Osteocyte (in vitro differentiated cells): ENCODE measurements at regions not wholly inside any gene's neighbourhood (a gene's known extent, or its start where the extent isn't known, plus 50 kb on each side); places are given as distances from the start of the nearest gene placed in this dataset.
A peak's percentile ranks its signal among the peaks of the same experiment; 100 is the strongest.

Experiments used
- DNase-seq: peaks from one replicate; pipeline ENCODE4 v3.0.0; 2021; ENCODE audit warnings: mixed read lengths; ENCODE audit not compliant: unreplicated experiment; ENCODE audit errors: extremely low spot score
- H3K27ac Mint-ChIP-seq: one replicate; pipeline ENCODE4 v1.8.0; 2021; ENCODE audit warnings: mild to moderate bottlenecking, mixed read lengths; ENCODE audit not compliant: unreplicated experiment
- H3K27me3 Mint-ChIP-seq: one replicate; pipeline ENCODE4 v1.8.0; 2021; ENCODE audit warnings: mixed read lengths; ENCODE audit not compliant: unreplicated experiment
- H3K36me3 Mint-ChIP-seq: one replicate; pipeline ENCODE4 v1.8.0; 2021; ENCODE audit warnings: mixed read lengths; ENCODE audit not compliant: unreplicated experiment
- H3K4me1 Mint-ChIP-seq: one replicate; pipeline ENCODE4 v1.8.0; 2021; ENCODE audit warnings: mixed read lengths; ENCODE audit not compliant: unreplicated experiment
- H3K4me3 Mint-ChIP-seq: one replicate; pipeline ENCODE4 v1.8.0; 2021; ENCODE audit warnings: mild to moderate bottlenecking, moderate library complexity, mixed read lengths; ENCODE audit not compliant: unreplicated experiment
- H3K9me3 Mint-ChIP-seq: one replicate; pipeline ENCODE4 v1.8.0; 2021; ENCODE audit warnings: mixed read lengths; ENCODE audit not compliant: unreplicated experiment
- TF ChIP-seq, protein P1 (sequence below): fragments of 200-600 bp; sonication (generic); IDR thresholded peaks from 2 replicates; pipeline ENCODE4 v1.5.0; 2021; ENCODE audit warnings: antibody characterized with exemption, mild to moderate bottlenecking, moderate library complexity

DNA sequence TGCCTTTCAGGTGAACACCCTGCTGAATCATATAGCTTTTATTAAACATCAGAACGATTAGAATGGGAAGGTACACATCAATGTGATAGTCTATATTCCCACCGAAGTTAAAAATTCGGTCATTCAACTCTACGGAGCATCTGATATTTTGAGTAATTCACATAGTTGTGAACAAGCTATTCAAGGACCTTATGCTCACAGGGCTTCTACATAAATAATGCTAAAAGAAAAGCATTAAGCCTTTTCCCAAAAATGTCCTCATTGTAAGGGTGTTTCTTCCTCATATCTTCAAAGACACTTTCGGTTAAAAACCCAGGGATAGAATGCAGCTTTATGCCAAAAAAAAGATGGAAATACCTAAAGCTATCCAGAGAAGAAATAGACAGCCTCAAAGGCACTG, 79.7 kb upstream of the EDNRA start:
- H3K4me1 Mint-ChIP-seq = peaks cover 2% of the 10 kb centered on the region
- TF ChIP-seq, protein P1, sequence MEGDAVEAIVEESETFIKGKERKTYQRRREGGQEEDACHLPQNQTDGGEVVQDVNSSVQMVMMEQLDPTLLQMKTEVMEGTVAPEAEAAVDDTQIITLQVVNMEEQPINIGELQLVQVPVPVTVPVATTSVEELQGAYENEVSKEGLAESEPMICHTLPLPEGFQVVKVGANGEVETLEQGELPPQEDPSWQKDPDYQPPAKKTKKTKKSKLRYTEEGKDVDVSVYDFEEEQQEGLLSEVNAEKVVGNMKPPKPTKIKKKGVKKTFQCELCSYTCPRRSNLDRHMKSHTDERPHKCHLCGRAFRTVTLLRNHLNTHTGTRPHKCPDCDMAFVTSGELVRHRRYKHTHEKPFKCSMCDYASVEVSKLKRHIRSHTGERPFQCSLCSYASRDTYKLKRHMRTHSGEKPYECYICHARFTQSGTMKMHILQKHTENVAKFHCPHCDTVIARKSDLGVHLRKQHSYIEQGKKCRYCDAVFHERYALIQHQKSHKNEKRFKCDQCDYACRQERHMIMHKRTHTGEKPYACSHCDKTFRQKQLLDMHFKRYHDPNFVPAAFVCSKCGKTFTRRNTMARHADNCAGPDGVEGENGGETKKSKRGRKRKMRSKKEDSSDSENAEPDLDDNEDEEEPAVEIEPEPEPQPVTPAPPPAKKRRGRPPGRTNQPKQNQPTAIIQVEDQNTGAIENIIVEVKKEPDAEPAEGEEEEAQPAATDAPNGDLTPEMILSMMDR = no peak
- H3K4me3 Mint-ChIP-seq = no peak overlapping the region
- H3K36me3 Mint-ChIP-seq = peaks cover 4% of the 10 kb centered on the region
- H3K27ac Mint-ChIP-seq = no peak overlapping the region
- no peaks in the 10 kb centered on the region for H3K27me3 Mint-ChIP-seq
- peaks cover 10% of the 10 kb centered on the region for H3K9me3 Mint-ChIP-seq
- no peak for DNase-seq

DNA sequence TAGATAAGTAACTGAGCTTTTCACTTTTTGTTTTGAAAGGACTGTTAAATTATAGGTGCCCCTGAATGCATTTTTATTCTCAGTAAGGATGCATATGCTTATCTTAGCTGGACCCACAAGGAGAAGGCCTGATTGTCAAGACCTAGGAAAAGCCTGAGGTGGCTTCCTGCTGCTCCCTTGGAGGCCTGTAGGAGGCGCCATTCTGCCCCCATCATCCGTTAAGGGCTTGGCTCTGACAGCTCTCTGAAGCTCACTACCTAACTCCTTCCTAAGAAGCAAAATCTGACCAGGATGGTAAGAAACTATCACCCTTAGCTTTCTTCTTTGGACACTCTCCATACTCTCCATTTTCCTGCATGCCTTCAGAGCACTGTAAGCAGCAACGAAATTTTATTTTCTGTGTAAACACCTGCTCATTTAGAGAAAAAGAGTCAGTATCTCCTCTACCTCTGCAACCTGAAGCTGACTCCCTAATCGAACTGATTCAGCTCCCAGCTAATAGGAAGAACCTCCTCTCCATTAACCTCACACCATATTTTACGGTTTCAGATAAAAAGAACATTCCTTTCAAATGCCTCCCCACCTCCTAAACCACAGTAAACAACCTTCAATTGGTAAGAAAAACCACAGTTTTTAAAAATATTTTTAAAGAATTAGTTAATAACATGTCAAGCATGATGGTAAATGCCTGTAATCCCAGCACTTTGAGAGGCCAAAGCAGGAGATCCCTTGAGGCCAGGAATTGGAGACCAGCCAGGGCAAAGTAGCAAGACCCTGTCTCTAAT, 73.4 kb upstream of the EDNRA start:
- DNase-seq = no peak
- TF ChIP-seq, protein P1 = peak; percentile 58
- peaks cover 1% of the 10 kb centered on the region for H3K36me3 Mint-ChIP-seq
- H3K9me3 Mint-ChIP-seq = peaks cover 4% of the 10 kb centered on the region
- no peak overlapping the region for H3K4me3 Mint-ChIP-seq
- H3K27ac Mint-ChIP-seq = peak overlapping the region; percentile 74
- H3K4me1 Mint-ChIP-seq = peaks cover 29% of the 10 kb centered on the region
- H3K27me3 Mint-ChIP-seq = no peaks in the 10 kb centered on the region

DNA sequence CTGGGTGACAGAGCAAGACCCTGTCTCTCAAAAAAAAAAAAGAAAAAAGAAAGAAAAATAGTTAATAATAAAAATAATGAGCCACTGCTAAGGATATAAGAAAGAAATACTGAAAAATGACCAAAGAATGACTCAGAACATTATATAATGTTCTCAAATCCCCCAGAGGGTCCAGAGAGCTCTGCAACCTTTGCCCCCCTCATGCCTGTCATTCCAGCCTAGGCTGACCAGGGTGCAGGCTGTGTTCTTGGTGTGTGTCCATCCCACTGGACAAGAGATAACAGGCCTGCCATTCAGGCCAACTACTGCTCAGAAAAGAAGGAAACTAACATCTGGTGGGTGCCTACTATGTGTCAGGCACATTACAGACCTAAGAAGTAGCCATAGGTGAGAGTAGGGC, 72.7 kb upstream of the EDNRA start:
- Mint-ChIP-seq H3K27ac (peak overlapping the region; percentile 74), H3K9me3 (peaks cover 4% of the 10 kb centered on the region), H3K27me3 (no peaks in the 10 kb centered on the region), H3K4me1 (peaks cover 29% of the 10 kb centered on the region), H3K4me3 (no peak overlapping the region), H3K36me3 (peaks cover 1% of the 10 kb centered on the region)
- TF ChIP-seq, protein P1 = no peak
- DNase-seq = no peak

DNA sequence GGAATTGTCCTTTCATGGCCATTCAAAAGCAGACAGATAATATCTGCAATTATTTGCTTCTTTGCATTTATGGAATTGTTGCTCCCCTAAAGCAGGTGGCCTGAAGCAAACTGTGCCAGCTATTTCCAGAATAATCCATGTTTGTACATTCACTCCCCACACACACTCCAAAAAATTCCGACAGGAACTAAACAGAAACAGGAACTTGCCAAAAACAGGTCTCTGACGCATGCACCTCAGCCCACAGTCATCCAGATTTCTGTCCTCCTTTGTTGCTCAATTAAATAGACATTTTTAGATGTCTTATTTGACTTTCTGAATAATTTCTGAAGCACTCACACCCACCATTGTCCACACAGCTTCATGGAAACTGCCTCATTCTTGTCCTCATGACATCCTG, 71.5 kb upstream of the EDNRA start:
- no peak overlapping the region for H3K4me3 Mint-ChIP-seq
- peaks cover under 1% of the 10 kb centered on the region for H3K36me3 Mint-ChIP-seq
- peak overlapping the region; percentile 74 for H3K27ac Mint-ChIP-seq
- no peak for DNase-seq
- H3K4me1 Mint-ChIP-seq = peaks cover 30% of the 10 kb centered on the region
- TF ChIP-seq, protein P1 = no peak
- H3K27me3 Mint-ChIP-seq = no peaks in the 10 kb centered on the region
- peaks cover under 1% of the 10 kb centered on the region for H3K9me3 Mint-ChIP-seq

DNA sequence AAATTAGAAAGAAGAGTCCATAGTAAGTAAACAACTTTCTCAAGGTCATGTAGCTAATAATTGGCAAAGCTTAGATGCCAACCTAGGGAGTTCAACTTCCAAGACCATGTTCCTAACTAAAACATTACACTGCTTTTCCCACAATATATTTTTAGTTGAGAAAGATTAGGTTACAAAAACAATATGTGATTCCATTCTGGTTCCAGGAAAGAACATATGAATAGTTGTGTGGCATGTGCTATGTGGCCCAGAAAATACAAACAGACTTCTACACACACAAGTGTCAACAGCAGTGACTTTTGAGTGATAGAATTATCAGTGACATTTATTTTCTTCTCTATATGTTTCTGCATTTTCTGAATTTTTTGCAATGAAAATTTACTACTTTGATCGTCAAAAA, 62.7 kb upstream of the EDNRA start:
- Mint-ChIP-seq H3K27ac (peak overlapping the region; percentile 81), H3K36me3 (peaks cover 2% of the 10 kb centered on the region), H3K27me3 (no peaks in the 10 kb centered on the region), H3K4me1 (peaks cover 28% of the 10 kb centered on the region), H3K9me3 (no peaks in the 10 kb centered on the region), H3K4me3 (no peak overlapping the region)
- TF ChIP-seq, protein P1 = no peak
- DNase-seq = no peak
